HFFc6 (cell line): ENCODE measurements at regions not wholly inside any gene's neighbourhood (a gene's known extent, or its start where the extent isn't known, plus 50 kb on each side); places are given as distances from the start of the nearest gene placed in this dataset.

Experiments
- DNase-seq: peaks from one replicate; pipeline ENCODE4 v3.0.0-alpha.2; 2018
- H3K27ac Mint-ChIP-seq: 2 replicates; pipeline ENCODE4 v1.8.0; 2020; ENCODE audit warnings: mild to moderate bottlenecking, mixed read lengths
- H3K27me3 Mint-ChIP-seq: 2 replicates; pipeline ENCODE4 v1.8.0; 2021; ENCODE audit warnings: mild to moderate bottlenecking, moderate library complexity, mixed read lengths; ENCODE audit not compliant: insufficient read depth
- H3K36me3 Mint-ChIP-seq: 2 replicates; pipeline ENCODE4 v1.8.0; 2021; ENCODE audit warnings: low read depth, mixed read lengths
- H3K4me1 Mint-ChIP-seq: 2 replicates; pipeline ENCODE4 v1.8.0; 2020; ENCODE audit warnings: low read depth, mixed read lengths
- H3K4me3 Mint-ChIP-seq: 2 replicates; pipeline ENCODE4 v1.8.0; 2020; ENCODE audit warnings: mild to moderate bottlenecking, moderate library complexity, mixed read lengths
- H3K9me3 Mint-ChIP-seq: 2 replicates; pipeline ENCODE4 v1.8.0; 2020; ENCODE audit warnings: mild to moderate bottlenecking, mixed read lengths
- TF ChIP-seq, protein P1 (sequence below): fragments of 200-600 bp; sonication (generic); IDR thresholded peaks from 2 replicates; pipeline ENCODE4 v1.5.0; 2021; ENCODE audit warnings: antibody characterized with exemption, mild to moderate bottlenecking

DNA sequence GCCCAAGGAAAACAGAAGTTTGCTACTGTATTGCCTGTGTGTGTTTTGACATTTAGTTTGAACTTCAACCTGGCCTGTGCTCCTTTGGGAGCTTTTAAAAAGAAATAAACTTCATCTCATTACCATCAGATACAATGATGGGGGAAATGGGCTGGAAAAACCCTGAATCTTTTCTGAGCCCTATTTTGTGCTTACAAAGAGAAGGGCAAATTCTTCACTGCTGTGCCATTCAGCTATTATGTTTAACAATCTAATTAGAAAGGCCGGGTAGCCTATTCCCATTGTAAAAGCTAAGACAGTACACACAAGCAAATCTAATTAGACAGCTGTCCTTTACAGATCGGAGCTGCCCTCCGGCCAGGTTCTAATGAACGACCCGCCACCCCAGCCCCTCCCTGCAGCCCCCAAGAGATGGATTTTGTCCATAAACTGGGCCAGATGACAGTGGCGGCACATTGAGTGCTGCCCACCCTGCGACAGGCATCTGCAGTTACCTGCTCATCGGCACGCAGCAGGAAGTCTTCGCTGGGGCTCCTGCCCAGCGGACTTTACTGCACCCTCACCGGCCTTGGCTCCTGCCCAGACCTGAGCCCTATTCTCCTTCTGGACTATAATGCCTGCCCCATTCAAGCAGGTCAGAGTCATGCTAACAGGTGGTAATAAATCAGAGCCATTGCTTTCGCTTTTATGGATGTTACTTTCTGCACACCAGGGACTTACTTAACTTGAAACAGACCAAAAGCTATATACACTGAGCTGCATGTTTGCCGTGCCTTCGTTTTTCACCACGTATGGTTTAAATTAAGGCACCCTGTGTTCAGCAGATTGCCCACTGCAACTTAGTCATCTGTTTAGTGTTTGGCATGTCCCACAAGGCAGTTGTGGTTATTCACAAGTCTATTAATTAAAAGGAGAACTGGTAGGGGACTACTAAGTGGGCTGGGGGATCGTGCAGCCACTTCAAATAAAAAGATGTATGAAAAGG lies 549.6 kb downstream of the FGF9 start:
- H3K9me3 Mint-ChIP-seq: peaks cover 83% of the 10 kb centered on the region
- DNase-seq: no peak
- H3K27me3 Mint-ChIP-seq: no peaks in the 10 kb centered on the region; the same call in 1 of the 2 replicates
- H3K4me1 Mint-ChIP-seq: no peaks in the 10 kb centered on the region
- no peaks in the 10 kb centered on the region for H3K36me3 Mint-ChIP-seq
- TF ChIP-seq, protein P1, sequence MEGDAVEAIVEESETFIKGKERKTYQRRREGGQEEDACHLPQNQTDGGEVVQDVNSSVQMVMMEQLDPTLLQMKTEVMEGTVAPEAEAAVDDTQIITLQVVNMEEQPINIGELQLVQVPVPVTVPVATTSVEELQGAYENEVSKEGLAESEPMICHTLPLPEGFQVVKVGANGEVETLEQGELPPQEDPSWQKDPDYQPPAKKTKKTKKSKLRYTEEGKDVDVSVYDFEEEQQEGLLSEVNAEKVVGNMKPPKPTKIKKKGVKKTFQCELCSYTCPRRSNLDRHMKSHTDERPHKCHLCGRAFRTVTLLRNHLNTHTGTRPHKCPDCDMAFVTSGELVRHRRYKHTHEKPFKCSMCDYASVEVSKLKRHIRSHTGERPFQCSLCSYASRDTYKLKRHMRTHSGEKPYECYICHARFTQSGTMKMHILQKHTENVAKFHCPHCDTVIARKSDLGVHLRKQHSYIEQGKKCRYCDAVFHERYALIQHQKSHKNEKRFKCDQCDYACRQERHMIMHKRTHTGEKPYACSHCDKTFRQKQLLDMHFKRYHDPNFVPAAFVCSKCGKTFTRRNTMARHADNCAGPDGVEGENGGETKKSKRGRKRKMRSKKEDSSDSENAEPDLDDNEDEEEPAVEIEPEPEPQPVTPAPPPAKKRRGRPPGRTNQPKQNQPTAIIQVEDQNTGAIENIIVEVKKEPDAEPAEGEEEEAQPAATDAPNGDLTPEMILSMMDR: no peak
- H3K27ac Mint-ChIP-seq: no peak overlapping the region
- no peak overlapping the region for H3K4me3 Mint-ChIP-seq

DNA sequence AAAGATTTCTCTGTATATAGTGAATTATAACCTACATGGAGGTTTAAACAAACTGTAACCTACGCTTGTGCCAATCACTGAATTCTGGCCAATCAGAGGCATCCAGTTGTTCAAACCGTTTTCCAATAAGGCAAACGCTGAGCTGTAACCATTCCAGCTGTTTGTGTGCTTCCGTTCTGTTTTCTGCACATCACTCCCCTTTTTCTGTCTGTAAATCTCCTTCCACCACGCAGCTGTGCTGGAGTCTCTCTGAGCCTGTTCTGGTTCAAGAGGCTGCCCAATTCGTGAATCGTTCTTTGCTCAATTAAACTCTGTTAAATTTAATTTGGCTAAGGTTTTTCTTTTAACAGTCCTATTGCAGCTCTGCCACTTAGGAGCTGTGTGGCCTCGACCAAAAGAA lies 552.5 kb downstream of the FGF9 start:
- H3K4me3 Mint-ChIP-seq: no peak overlapping the region

DNA sequence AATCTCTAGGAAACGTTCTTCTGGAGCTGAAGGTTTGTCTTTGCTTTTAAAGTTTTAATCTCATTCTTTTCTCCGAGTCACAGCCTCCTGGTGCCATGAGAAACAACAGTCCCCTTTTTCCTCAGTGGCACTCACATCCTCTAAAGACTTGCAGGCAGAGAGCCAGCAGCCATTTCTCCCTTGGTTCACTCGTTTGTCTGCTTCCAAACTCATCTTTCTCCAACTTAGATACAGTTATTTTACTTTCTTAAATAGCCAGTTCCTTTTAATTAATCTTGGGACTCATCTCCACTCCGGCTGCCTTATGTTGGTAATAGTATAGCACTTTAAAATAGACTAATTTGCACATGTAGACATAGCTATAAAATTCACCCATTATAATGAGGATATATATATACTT lies 555.2 kb downstream of the FGF9 start:
- Mint-ChIP-seq H3K4me1 (no peaks in the 10 kb centered on the region), H3K4me3 (no peak overlapping the region), H3K9me3 (peaks cover 78% of the 10 kb centered on the region), H3K36me3 (peaks cover 4% of the 10 kb centered on the region; the same call in 1 of the 2 replicates), H3K27ac (no peak overlapping the region), H3K27me3 (no peaks in the 10 kb centered on the region)
- DNase-seq: no peak
- TF ChIP-seq, protein P1: no peak

More for the DNA sequence above, 552.5 kb downstream of the FGF9 start:
- Mint-ChIP-seq H3K27me3 (no peaks in the 10 kb centered on the region), H3K9me3 (peaks cover 79% of the 10 kb centered on the region), H3K4me1 (no peaks in the 10 kb centered on the region), H3K27ac (no peak overlapping the region), H3K36me3 (peaks cover 4% of the 10 kb centered on the region; the same call in 1 of the 2 replicates)
- DNase-seq: no peak
- TF ChIP-seq, protein P1: no peak

DNA sequence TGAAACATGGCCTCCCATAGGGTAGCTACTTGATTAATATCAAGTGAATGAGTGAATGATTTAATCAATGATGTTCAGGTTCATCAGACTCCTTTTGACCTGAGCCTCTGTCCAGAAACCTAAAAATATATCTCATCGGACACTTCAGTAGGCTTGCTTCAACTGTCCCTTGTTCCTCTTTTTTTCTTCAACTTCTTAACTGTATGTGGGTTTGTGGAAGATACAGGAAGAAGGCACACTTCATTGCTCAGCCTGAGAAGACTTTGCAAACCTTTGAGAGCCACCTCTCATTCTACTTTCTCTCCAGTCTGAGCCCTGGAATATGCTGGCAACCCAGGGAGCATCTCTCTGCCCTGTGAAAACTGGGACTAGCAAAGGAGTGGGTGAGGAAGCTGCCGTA lies 557.0 kb downstream of the FGF9 start:
- TF ChIP-seq, protein P1: no peak
- H3K9me3 Mint-ChIP-seq: peaks cover 69% of the 10 kb centered on the region
- no peak overlapping the region for H3K27ac Mint-ChIP-seq
- H3K36me3 Mint-ChIP-seq: peaks cover 4% of the 10 kb centered on the region; the same call in 1 of the 2 replicates
- no peaks in the 10 kb centered on the region for H3K27me3 Mint-ChIP-seq
- DNase-seq: no peak
- no peaks in the 10 kb centered on the region for H3K4me1 Mint-ChIP-seq
- H3K4me3 Mint-ChIP-seq: no peak overlapping the region

DNA sequence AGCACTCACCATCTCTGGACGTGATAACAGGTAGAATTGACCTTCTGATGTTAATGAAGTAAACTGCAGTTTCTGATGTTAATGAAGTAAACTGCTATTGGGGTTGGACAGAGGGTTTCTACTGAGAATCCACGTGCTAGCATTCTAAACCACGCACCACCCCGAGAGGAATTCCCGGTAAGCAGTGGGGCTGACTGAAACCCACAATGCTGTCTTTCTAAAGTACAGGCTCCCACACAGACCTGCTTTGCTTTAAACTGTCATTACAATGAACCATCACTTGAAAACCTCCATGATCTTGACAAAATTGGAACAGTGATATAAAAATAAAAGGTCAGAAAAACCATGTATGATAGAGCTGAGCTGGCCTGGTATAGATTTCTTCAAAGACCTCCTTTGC lies 559.0 kb downstream of the FGF9 start:
- H3K27ac Mint-ChIP-seq: no peak overlapping the region
- H3K36me3 Mint-ChIP-seq: peaks cover 4% of the 10 kb centered on the region; the same call in 1 of the 2 replicates
- H3K27me3 Mint-ChIP-seq: no peaks in the 10 kb centered on the region
- H3K4me1 Mint-ChIP-seq: no peaks in the 10 kb centered on the region
- TF ChIP-seq, protein P1: no peak
- H3K4me3 Mint-ChIP-seq: no peak overlapping the region
- DNase-seq: no peak
- H3K9me3 Mint-ChIP-seq: peaks cover 55% of the 10 kb centered on the region
